ENCODE measurements at regions not wholly inside any gene's neighbourhood (a gene's known extent, or its start where the extent isn't known, plus 50 kb on each side); places are given as distances from the start of the nearest gene placed in this dataset.
A peak's percentile ranks its signal among the peaks of the same experiment; 100 is the strongest.

DNA sequence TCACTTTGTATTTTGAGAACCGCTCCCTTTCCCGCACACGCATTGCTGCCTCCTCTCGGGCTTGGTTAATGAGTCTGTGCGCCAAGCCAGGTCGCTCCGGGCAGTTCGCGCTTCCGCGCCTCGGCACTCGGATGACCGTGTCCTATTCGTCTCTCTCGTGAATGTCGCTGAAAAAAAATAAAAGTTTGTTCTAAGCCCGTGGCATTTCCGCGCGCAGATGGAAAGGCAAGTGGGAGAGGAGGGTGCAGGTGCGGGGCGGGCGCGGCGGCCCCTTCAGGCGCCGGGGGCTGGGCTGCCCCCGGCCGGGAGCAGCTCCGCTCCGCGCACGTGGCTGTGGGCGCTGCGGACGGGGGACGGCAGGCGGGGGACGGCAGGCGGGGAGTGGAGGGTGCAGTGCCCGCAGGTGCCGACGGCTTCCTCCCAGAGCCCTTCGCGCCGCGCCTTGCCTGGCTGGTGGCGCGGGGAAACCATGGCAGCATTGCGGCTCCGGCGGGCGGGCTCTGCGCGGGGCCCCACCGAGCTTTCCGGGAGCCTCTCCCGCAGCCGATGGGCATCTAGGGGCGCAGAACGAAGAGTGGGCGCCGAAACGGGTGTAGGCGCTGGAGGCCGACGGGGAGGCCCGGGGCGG is 159.6 kb upstream of the SIX2 start:
- TF ChIP-seq, protein P1, sequence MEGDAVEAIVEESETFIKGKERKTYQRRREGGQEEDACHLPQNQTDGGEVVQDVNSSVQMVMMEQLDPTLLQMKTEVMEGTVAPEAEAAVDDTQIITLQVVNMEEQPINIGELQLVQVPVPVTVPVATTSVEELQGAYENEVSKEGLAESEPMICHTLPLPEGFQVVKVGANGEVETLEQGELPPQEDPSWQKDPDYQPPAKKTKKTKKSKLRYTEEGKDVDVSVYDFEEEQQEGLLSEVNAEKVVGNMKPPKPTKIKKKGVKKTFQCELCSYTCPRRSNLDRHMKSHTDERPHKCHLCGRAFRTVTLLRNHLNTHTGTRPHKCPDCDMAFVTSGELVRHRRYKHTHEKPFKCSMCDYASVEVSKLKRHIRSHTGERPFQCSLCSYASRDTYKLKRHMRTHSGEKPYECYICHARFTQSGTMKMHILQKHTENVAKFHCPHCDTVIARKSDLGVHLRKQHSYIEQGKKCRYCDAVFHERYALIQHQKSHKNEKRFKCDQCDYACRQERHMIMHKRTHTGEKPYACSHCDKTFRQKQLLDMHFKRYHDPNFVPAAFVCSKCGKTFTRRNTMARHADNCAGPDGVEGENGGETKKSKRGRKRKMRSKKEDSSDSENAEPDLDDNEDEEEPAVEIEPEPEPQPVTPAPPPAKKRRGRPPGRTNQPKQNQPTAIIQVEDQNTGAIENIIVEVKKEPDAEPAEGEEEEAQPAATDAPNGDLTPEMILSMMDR (IDR thresholded peaks at IDR 0.05; ENCODE audit: poor library complexity, severe bottlenecking): no peak
- TF ChIP-seq MXI1 (conservative IDR thresholded peaks at IDR 0.05; ENCODE audit: poor library complexity, severe bottlenecking): peak; percentile 25
- peak; percentile 78 for TF ChIP-seq POLR2AphosphoS5 (IDR thresholded peaks at IDR 0.05)
- peak; percentile 27 for TF ChIP-seq EZH2 (IDR thresholded peaks at IDR 0.05; ENCODE audit: borderline replicate concordance, insufficient read depth, low read length, poor library complexity, severe bottlenecking)
- no peak for TF ChIP-seq EP300 (conservative IDR thresholded peaks at IDR 0.05; ENCODE audit: poor library complexity, severe bottlenecking)
- TF ChIP-seq, protein P2, sequence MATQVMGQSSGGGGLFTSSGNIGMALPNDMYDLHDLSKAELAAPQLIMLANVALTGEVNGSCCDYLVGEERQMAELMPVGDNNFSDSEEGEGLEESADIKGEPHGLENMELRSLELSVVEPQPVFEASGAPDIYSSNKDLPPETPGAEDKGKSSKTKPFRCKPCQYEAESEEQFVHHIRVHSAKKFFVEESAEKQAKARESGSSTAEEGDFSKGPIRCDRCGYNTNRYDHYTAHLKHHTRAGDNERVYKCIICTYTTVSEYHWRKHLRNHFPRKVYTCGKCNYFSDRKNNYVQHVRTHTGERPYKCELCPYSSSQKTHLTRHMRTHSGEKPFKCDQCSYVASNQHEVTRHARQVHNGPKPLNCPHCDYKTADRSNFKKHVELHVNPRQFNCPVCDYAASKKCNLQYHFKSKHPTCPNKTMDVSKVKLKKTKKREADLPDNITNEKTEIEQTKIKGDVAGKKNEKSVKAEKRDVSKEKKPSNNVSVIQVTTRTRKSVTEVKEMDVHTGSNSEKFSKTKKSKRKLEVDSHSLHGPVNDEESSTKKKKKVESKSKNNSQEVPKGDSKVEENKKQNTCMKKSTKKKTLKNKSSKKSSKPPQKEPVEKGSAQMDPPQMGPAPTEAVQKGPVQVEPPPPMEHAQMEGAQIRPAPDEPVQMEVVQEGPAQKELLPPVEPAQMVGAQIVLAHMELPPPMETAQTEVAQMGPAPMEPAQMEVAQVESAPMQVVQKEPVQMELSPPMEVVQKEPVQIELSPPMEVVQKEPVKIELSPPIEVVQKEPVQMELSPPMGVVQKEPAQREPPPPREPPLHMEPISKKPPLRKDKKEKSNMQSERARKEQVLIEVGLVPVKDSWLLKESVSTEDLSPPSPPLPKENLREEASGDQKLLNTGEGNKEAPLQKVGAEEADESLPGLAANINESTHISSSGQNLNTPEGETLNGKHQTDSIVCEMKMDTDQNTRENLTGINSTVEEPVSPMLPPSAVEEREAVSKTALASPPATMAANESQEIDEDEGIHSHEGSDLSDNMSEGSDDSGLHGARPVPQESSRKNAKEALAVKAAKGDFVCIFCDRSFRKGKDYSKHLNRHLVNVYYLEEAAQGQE (IDR thresholded peaks at IDR 0.05; ENCODE audit: borderline replicate concordance): no peak
- TF ChIP-seq TAF1 (IDR thresholded peaks at IDR 0.05; ENCODE audit: low read depth): no peak
- TF ChIP-seq RAD21 (conservative IDR thresholded peaks at IDR 0.05): no peak
- no peak for TF ChIP-seq SMC3 (conservative IDR thresholded peaks at IDR 0.05; ENCODE audit: poor library complexity)
